K562 (cell line): ENCODE measurements at regions not wholly inside any gene's neighbourhood (a gene's known extent, or its start where the extent isn't known, plus 50 kb on each side); places are given as distances from the start of the nearest gene placed in this dataset.

Source experiments
- JUND ChIP-seq, 2 experiments: IDR thresholded peaks; 2 replicates in 1 of 2; 3 replicates in 1 of 2; pipeline ENCODE4 v1.6.1; 2011; ENCODE audit warnings: borderline replicate concordance in 2 of 2, low read depth in 2 of 2, low read length in 2 of 2, improper control_type of control experiment in 1 of 2, missing biosample characterization in 1 of 2, missing genetic modification characterization in 1 of 2, missing genetic modification reagents in 1 of 2
- TF ChIP-seq, protein P1 (sequence below): fragments of 450-650 bp; formaldehyde crosslinking; IDR thresholded peaks from 2 replicates; pipeline ENCODE4 v1.4.0; 2022; ENCODE audit warnings: mild to moderate bottlenecking, moderate library complexity

DNA sequence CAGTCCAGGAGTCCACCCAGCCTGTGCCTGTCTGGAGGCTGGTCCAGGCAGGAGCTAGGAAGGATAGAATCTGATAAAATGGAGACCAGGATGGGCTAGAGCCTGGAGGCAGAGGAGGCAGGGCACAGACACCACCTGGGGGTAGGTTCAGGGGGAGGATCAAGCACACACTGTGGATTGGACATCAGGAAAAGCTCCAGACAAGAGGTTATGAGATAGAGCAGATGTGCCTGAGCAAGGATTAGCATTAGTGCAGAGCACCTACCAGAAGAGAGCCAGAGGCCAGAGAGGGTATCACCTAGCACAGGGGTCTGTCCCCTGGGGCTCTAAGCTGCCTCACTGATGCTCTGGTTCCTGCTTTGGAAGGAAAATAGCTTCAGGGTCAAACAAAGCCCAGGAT is 216.7 kb upstream of the ZC3H12A start:
- TF ChIP-seq, protein P1, sequence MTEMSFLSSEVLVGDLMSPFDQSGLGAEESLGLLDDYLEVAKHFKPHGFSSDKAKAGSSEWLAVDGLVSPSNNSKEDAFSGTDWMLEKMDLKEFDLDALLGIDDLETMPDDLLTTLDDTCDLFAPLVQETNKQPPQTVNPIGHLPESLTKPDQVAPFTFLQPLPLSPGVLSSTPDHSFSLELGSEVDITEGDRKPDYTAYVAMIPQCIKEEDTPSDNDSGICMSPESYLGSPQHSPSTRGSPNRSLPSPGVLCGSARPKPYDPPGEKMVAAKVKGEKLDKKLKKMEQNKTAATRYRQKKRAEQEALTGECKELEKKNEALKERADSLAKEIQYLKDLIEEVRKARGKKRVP (CRISPR knock-in tag): no peak
- TF ChIP-seq JUND (IDR thresholded peaks at IDR 0.05; ENCODE audit: borderline replicate concordance, low read depth, low read length): no peak
- no peak for TF ChIP-seq JUND (tag; IDR thresholded peaks at IDR 0.05; ENCODE audit: borderline replicate concordance, low read depth, low read length)
